DOHH2 (cell line): ENCODE measurements at regions not wholly inside any gene's neighbourhood (a gene's known extent, or its start where the extent isn't known, plus 50 kb on each side); places are given as distances from the start of the nearest gene placed in this dataset.

Source experiments
- H3F3A ChIP-seq: fragments of 200-600 bp; sonication (generic), shearing (Covaris generic); 2 replicates; pipeline ENCODE4 v1.6.0; 2016; ENCODE audit warnings: antibody characterized with exemption, mild to moderate bottlenecking; ENCODE audit not compliant: control insufficient read depth, insufficient read depth
- H3K27ac ChIP-seq: fragments of 200-600 bp; sonication (generic); 2 replicates; pipeline ENCODE4 v1.5.1; 2014; ENCODE audit warnings: low read depth, mild to moderate bottlenecking, low read length, moderate library complexity
- H3K27me3 ChIP-seq: fragments of 200-600 bp; sonication (generic); 2 replicates; pipeline ENCODE4 v1.6.1; 2014; ENCODE audit warnings: mild to moderate bottlenecking, low read length, mixed read lengths; ENCODE audit not compliant: control insufficient read depth
- H3K36me3 ChIP-seq: fragments of 200-600 bp; sonication (generic); 2 replicates; pipeline ENCODE4 v1.6.1; 2014; ENCODE audit warnings: mild to moderate bottlenecking, low read length, moderate library complexity, mixed read lengths; ENCODE audit not compliant: control insufficient read depth
- H3K4me1 ChIP-seq: fragments of 200-600 bp; sonication (generic); 2 replicates; pipeline ENCODE4 v1.6.1; 2014; ENCODE audit warnings: mild to moderate bottlenecking, low read length, mixed read lengths; ENCODE audit not compliant: control insufficient read depth
- H3K4me2 ChIP-seq: fragments of 200-600 bp; sonication (generic); 2 replicates; pipeline ENCODE4 v1.6.0; 2014; ENCODE audit warnings: mild to moderate bottlenecking, low read length, moderate library complexity
- H3K4me3 ChIP-seq: fragments of 200-600 bp; sonication (generic); 2 replicates; pipeline ENCODE4 v1.5.1; 2014; ENCODE audit warnings: mild to moderate bottlenecking, low read length, mixed read lengths
- H3K79me2 ChIP-seq: fragments of 200-600 bp; sonication (generic); 2 replicates; pipeline ENCODE4 v1.6.1; 2014; ENCODE audit warnings: mild to moderate bottlenecking, low read length, mixed read lengths; ENCODE audit not compliant: control insufficient read depth
- H3K9me2 ChIP-seq: fragments of 200-600 bp; sonication (generic); replicated peaks from 2 replicates; pipeline ENCODE4 v1.6.1; 2014; ENCODE audit warnings: mild to moderate bottlenecking, low read length, mixed read lengths; ENCODE audit not compliant: control insufficient read depth
- H3K9me3 ChIP-seq: fragments of 200-600 bp; sonication (generic); 2 replicates; pipeline ENCODE4 v1.6.1; 2014; ENCODE audit warnings: antibody characterized with exemption, low read length, mixed read lengths; ENCODE audit not compliant: control insufficient read depth, insufficient read depth
- H4K20me1 ChIP-seq: fragments of 200-600 bp; sonication (generic); 2 replicates; pipeline ENCODE4 v1.6.0; 2014; ENCODE audit warnings: low read depth, mild to moderate bottlenecking, antibody characterized with exemption, low read length, moderate library complexity; ENCODE audit not compliant: control insufficient read depth, insufficient read depth
- EZH2phosphoT487 ChIP-seq: fragments of 200-600 bp; sonication (generic); IDR thresholded peaks from 2 replicates; pipeline ENCODE4 v1.6.1; 2017; ENCODE audit warnings: borderline replicate concordance, mild to moderate bottlenecking, antibody characterized with exemption, low read length, moderate library complexity, mixed read lengths
- TF ChIP-seq, protein P1 (sequence below): fragments of 200-600 bp; sonication (generic); IDR thresholded peaks from one replicate; pipeline ENCODE4 v1.5.1; 2014; ENCODE audit warnings: antibody characterized with exemption, mild to moderate bottlenecking, low read depth, low read length; ENCODE audit not compliant: poor library complexity, severe bottlenecking

GRCh38 chr1:106613068-106613467, 443.4 kb upstream of the PRMT6 start:
- Histone ChIP-seq H3K4me3 (no peak overlapping the region), H3K9me3 (no peaks in the 10 kb centered on the region), H3K36me3 (no peaks in the 10 kb centered on the region), H3K9me2 (no peaks in the 10 kb centered on the region; the same call in 1 of the 2 replicates), H3K4me1 (no peaks in the 10 kb centered on the region), H3K27ac (no peak overlapping the region), H3K4me2 (no peak overlapping the region), H3K27me3 (no peaks in the 10 kb centered on the region), H3K79me2 (no peaks in the 10 kb centered on the region), H4K20me1 (no peaks in the 10 kb centered on the region), H3F3A (no peaks in the 10 kb centered on the region)
- TF ChIP-seq EZH2phosphoT487, result no peak
- TF ChIP-seq, protein P1, sequence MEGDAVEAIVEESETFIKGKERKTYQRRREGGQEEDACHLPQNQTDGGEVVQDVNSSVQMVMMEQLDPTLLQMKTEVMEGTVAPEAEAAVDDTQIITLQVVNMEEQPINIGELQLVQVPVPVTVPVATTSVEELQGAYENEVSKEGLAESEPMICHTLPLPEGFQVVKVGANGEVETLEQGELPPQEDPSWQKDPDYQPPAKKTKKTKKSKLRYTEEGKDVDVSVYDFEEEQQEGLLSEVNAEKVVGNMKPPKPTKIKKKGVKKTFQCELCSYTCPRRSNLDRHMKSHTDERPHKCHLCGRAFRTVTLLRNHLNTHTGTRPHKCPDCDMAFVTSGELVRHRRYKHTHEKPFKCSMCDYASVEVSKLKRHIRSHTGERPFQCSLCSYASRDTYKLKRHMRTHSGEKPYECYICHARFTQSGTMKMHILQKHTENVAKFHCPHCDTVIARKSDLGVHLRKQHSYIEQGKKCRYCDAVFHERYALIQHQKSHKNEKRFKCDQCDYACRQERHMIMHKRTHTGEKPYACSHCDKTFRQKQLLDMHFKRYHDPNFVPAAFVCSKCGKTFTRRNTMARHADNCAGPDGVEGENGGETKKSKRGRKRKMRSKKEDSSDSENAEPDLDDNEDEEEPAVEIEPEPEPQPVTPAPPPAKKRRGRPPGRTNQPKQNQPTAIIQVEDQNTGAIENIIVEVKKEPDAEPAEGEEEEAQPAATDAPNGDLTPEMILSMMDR, result no peak

GRCh38 chr1:106613861-106614260, 442.6 kb upstream of the PRMT6 start:
- TF ChIP-seq EZH2phosphoT487, result no peak
- TF ChIP-seq, protein P1, result no peak
- no peaks in the 10 kb centered on the region for H3K9me3 ChIP-seq
- H3K9me2 ChIP-seq, result no peaks in the 10 kb centered on the region; the same call in 1 of the 2 replicates
- no peaks in the 10 kb centered on the region for H3K27me3 ChIP-seq
- no peaks in the 10 kb centered on the region for H3K79me2 ChIP-seq
- H3F3A ChIP-seq, result no peaks in the 10 kb centered on the region
- H4K20me1 ChIP-seq, result no peaks in the 10 kb centered on the region
- no peak overlapping the region for H3K4me2 ChIP-seq
- no peaks in the 10 kb centered on the region for H3K36me3 ChIP-seq
- H3K27ac ChIP-seq, result no peak overlapping the region
- H3K4me3 ChIP-seq, result no peak overlapping the region
- no peaks in the 10 kb centered on the region for H3K4me1 ChIP-seq

DNA sequence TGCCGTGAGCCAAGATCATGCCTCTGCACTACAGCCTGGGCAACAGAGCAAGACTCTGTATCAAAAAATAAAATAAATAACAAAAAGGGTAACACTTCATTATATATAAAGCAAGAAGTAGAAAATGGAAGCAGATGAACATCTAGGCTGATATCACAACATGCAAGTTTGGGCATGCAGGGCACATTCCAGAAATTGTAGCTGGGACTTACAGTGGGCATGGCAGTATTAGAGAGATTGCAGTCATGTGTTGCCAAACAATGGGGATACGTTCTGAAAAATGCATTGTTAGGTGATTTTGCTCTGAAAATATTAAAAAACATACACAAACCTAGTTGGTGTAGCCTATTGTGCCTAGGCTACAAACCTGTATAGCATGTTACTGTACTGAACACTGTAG, 441.0 kb upstream of the PRMT6 start:
- no peak overlapping the region for H3K4me2 ChIP-seq
- TF ChIP-seq EZH2phosphoT487, result no peak
- TF ChIP-seq, protein P1, result no peak
- H4K20me1 ChIP-seq, result no peaks in the 10 kb centered on the region
- H3K79me2 ChIP-seq, result no peaks in the 10 kb centered on the region
- no peaks in the 10 kb centered on the region for H3F3A ChIP-seq
- no peaks in the 10 kb centered on the region for H3K9me3 ChIP-seq
- H3K27ac ChIP-seq, result no peak overlapping the region
- no peaks in the 10 kb centered on the region for H3K27me3 ChIP-seq
- H3K9me2 ChIP-seq, result no peaks in the 10 kb centered on the region; the same call in 1 of the 2 replicates
- H3K36me3 ChIP-seq, result no peaks in the 10 kb centered on the region
- no peak overlapping the region for H3K4me3 ChIP-seq
- H3K4me1 ChIP-seq, result no peaks in the 10 kb centered on the region
